Left lung (tissue), 4 donors: ENCODE measurements at regions not wholly inside any gene's neighbourhood (a gene's known extent, or its start where the extent isn't known, plus 50 kb on each side); places are given as distances from the start of the nearest gene placed in this dataset.
"Not testable (repeated sequence)": the region's sequence is repeated elsewhere in the genome, so short reads cannot be mapped to it uniquely, and the experiment has no call there.

Source experiments
- ATAC-seq: fragments of 200-7000 bp; cut with Tn5 transposase; one replicate; pipeline ENCODE4 v1.9.1; 2020; ENCODE audit warnings: moderate library complexity
- DNase-seq, 4 donors: peaks; one replicate each; pipeline ENCODE4 v3.0.0-alpha.2; 2013 to 2020
- H3K27ac ChIP-seq, 2 donors: fragments of 200-600 bp; sonication (generic) in 1 of 2; one replicate each; pipeline versions ENCODE4 v1.5.0 to v1.8.0; 2020 to 2021
- H3K27me3 ChIP-seq, 2 donors: fragments of 200-600 bp; sonication (generic) in 1 of 2; one replicate each; pipeline versions ENCODE4 v1.5.0 to v1.8.0; 2020 to 2021
- H3K36me3 ChIP-seq, 2 donors: fragments of 200-600 bp; sonication (generic) in 1 of 2; one replicate each; pipeline versions ENCODE4 v1.5.0 to v1.8.0; 2020 to 2021
- H3K4me1 ChIP-seq, 2 donors: fragments of 200-600 bp; one replicate each; pipeline ENCODE4 v1.8.0; 2021
- H3K4me3 ChIP-seq, 2 donors: fragments of 200-600 bp; sonication (generic) in 1 of 2; one replicate each; pipeline versions ENCODE4 v1.5.0 to v1.8.0; 2020 to 2021; ENCODE audit warnings: mild to moderate bottlenecking in 1 of 2
- H3K9me3 ChIP-seq, 2 donors: fragments of 200-600 bp; sonication (generic) in 1 of 2; one replicate each; pipeline versions ENCODE4 v1.5.0 to v1.8.0; 2020 to 2021
- intact Hi-C, 2 donors: fragments of 100-400 bp; cut with DNase I; formaldehyde crosslinking; loops; one replicate each; pipeline versions ENCODE4 v1.11.2 to v1.14.2; 2022
- TF ChIP-seq, protein P1 (sequence below), 2 donors: fragments of 200-600 bp; sonication (generic) in 1 of 2; IDR thresholded peaks; one replicate each; pipeline versions ENCODE4 v1.5.0 to v1.8.0; 2021; ENCODE audit warnings: antibody characterized with exemption in 2 of 2
- donor health status: DM: no; HTN: yes; CAD: no.
- donor health status: DM: no; HTN: no; CAD: no.

DNA sequence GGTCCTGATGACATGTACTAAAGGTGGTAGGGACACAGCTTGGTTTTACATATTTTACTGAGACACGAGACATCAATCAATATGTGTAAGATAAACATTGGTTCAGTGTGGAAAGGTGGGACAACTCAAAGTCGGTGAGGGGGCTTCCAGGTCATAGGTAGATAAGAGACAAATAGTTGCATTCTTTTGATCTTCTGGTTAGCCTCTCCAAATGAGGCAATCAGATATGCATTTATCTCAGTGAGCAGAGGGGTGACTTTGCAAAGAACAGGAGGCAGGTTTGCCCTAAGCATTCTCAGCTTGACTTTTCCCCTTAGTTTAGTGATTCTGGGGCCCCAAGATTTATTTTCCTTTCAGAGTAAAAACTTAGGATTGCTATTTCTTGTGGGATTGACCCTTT is 706.9 kb downstream of the GLUD2 start:
- Histone ChIP-seq H3K36me3 (no peaks in the 10 kb centered on the region), H3K4me1 (no peaks in the 10 kb centered on the region), H3K27ac (no peak overlapping the region), H3K4me3 (no peak overlapping the region), H3K27me3 (no peaks in the 10 kb centered on the region), H3K9me3 (no peaks in the 10 kb centered on the region)
- TF ChIP-seq, protein P1, sequence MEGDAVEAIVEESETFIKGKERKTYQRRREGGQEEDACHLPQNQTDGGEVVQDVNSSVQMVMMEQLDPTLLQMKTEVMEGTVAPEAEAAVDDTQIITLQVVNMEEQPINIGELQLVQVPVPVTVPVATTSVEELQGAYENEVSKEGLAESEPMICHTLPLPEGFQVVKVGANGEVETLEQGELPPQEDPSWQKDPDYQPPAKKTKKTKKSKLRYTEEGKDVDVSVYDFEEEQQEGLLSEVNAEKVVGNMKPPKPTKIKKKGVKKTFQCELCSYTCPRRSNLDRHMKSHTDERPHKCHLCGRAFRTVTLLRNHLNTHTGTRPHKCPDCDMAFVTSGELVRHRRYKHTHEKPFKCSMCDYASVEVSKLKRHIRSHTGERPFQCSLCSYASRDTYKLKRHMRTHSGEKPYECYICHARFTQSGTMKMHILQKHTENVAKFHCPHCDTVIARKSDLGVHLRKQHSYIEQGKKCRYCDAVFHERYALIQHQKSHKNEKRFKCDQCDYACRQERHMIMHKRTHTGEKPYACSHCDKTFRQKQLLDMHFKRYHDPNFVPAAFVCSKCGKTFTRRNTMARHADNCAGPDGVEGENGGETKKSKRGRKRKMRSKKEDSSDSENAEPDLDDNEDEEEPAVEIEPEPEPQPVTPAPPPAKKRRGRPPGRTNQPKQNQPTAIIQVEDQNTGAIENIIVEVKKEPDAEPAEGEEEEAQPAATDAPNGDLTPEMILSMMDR (IDR thresholded peaks at IDR 0.05) = no peak
- intact Hi-C loops = no loop called here
- ATAC-seq (no peak), DNase-seq (no peak)

DNA sequence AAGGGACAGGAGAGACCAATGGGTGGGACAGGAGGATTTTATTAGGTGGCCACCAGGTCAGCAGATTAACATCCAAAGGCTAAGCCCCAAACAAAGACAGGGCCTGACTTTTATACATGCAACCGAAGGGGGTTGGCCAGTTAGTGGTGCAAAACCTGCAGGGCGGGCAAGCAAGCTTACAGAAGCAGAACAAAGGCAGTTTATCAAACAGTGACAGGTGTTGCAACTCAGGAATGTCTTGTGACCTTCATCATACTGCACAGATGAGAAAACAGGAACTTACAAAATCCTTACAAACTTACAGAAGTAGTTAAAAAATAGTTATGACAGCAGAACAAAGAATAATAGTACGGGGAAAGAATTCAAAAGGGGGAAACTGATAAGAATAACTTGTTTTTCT is 708.1 kb downstream of the GLUD2 start:
- H3K9me3 ChIP-seq = no peaks in the 10 kb centered on the region
- no peaks in the 10 kb centered on the region for H3K4me1 ChIP-seq
- no peaks in the 10 kb centered on the region for H3K36me3 ChIP-seq
- no peak for ATAC-seq
- no peak overlapping the region for H3K27ac ChIP-seq
- intact Hi-C loops = no loop called here
- no peak overlapping the region for H3K4me3 ChIP-seq
- no peak for DNase-seq
- TF ChIP-seq, protein P1 (IDR thresholded peaks at IDR 0.05) = no peak
- H3K27me3 ChIP-seq = no peaks in the 10 kb centered on the region

DNA sequence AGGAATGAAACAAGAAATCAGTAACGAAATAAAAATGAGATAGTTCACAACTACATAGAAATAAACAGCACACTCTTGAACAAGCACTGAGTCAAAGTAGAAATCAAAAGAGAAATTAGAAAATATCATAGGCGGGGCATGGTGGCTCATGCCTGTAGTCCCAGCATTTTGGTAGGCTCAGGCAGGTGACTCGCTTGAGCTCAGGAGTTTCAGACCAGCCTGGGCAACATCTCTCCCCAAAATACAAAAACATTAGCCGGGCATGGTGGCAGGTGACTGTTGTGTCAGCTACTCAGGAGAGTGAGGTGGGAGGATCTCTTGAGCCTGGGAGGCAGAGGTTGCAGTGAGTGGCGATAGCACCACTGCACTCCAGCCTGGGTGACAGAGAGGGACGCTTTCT is 714.4 kb downstream of the GLUD2 start:
- no peaks in the 10 kb centered on the region for H3K27me3 ChIP-seq
- TF ChIP-seq, protein P1 (IDR thresholded peaks at IDR 0.05) = no peak
- no peaks in the 10 kb centered on the region for H3K4me1 ChIP-seq
- no peaks in the 10 kb centered on the region for H3K9me3 ChIP-seq
- no peaks in the 10 kb centered on the region for H3K36me3 ChIP-seq
- no peak overlapping the region for H3K4me3 ChIP-seq
- intact Hi-C loops = no loop called here
- ATAC-seq (no peak), DNase-seq (no peak)
- no peak overlapping the region for H3K27ac ChIP-seq

GRCh38 chrX:121763671-121764070 is 716.3 kb downstream of the GLUD2 start:
- no peak overlapping the region for H3K4me3 ChIP-seq
- H3K27ac ChIP-seq = no peak overlapping the region
- no peaks in the 10 kb centered on the region for H3K4me1 ChIP-seq
- H3K9me3 ChIP-seq = no peaks in the 10 kb centered on the region
- ATAC-seq (no peak), DNase-seq (no peak)
- no peaks in the 10 kb centered on the region for H3K27me3 ChIP-seq
- H3K36me3 ChIP-seq = no peaks in the 10 kb centered on the region
- TF ChIP-seq, protein P1 (IDR thresholded peaks at IDR 0.05) = no peak
- intact Hi-C loops = no loop called here

- ATAC-seq, H3K27ac ChIP-seq, H3K9me3 ChIP-seq, H3K4me1 ChIP-seq, H3K36me3 ChIP-seq, H3K27me3 ChIP-seq, intact Hi-C loops, DNase-seq, H3K4me3 ChIP-seq: not testable (repeated sequence)
Measured at GRCh38 chrX:121768210-121768609, 720.8 kb downstream of the GLUD2 start.

DNA sequence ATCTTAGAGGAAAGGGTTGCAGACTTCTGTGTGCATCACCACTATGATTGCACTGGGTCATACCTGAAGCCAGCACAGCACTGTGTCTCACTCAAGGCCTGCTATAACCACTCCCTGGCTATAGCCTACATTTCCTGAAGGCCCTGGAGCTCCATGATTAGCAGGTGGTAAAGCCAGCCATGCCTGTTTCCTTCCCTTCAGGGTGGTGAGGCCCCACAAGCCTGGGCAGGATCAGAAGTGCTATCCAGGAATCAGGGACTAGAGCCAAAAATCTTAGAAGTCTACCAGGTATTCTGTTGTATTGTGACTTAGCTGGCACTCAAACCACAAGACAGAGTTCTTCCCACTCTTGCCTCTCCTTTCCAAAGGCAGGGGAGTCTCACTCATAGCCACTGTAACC is 734.6 kb downstream of the GLUD2 start:
- DNase-seq = no peak
- H3K36me3 ChIP-seq = no peaks in the 10 kb centered on the region
- no peaks in the 10 kb centered on the region for H3K4me1 ChIP-seq
- no peaks in the 10 kb centered on the region for H3K9me3 ChIP-seq
- TF ChIP-seq, protein P1 (IDR thresholded peaks at IDR 0.05) = no peak
- H3K27ac ChIP-seq = no peak overlapping the region
- H3K4me3 ChIP-seq = no peak overlapping the region
- H3K27me3 ChIP-seq = no peaks in the 10 kb centered on the region
- ATAC-seq = peak; percentile 11
- intact Hi-C loops = no loop called here
